Activated naive CD8-positive, alpha-beta T cell treated with anti-CD3 and anti-CD28 coated beads for 36 hours (primary cell): ENCODE measurements at regions not wholly inside any gene's neighbourhood (a gene's known extent, or its start where the extent isn't known, plus 50 kb on each side); places are given as distances from the start of the nearest gene placed in this dataset.

Source experiments
- DNase-seq: peaks from one replicate; pipeline ENCODE4 v3.0.0; 2021
- H3K27ac Mint-ChIP-seq: one replicate; pipeline ENCODE4 v1.8.0; 2022; ENCODE audit warnings: mild to moderate bottlenecking, moderate library complexity, mixed read lengths
- H3K27me3 Mint-ChIP-seq: one replicate; pipeline ENCODE4 v1.8.0; 2022; ENCODE audit warnings: mild to moderate bottlenecking, mixed read lengths
- H3K36me3 Mint-ChIP-seq: one replicate; pipeline ENCODE4 v1.8.0; 2021; ENCODE audit warnings: mild to moderate bottlenecking, mixed read lengths
- H3K4me1 Mint-ChIP-seq: one replicate; pipeline ENCODE4 v1.8.0; 2021; ENCODE audit warnings: mixed read lengths
- H3K4me3 Mint-ChIP-seq: one replicate; pipeline ENCODE4 v1.8.0; 2022; ENCODE audit warnings: mild to moderate bottlenecking, moderate library complexity, mixed read lengths
- H3K9me3 Mint-ChIP-seq: one replicate; pipeline ENCODE4 v1.8.0; 2022; ENCODE audit warnings: mixed read lengths

DNA sequence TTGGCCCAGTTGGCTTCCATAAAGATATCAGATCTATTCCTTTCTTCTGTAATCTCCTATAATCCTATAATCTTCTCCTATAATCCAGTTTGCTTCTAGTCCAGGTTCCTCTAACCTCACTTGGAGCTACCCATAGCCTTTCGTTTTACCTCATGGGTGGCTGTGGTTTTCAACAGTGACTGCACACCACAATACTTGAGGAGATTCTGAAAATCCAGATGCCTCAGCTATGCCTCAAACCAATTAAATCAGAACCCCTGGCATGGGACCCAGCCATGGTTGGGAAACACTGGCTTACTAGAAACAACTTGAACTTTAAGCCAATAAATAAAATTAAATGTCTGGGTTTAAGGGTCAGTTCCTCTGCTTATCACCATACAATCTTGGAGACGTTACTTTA lies 86.1 kb upstream of the NTRK3 start:
- Mint-ChIP-seq H3K4me3 (no peak overlapping the region), H3K9me3 (no peaks in the 10 kb centered on the region), H3K4me1 (no peaks in the 10 kb centered on the region), H3K27me3 (peaks cover 4% of the 10 kb centered on the region), H3K27ac (no peak overlapping the region), H3K36me3 (no peaks in the 10 kb centered on the region)
- DNase-seq = no peak

DNA sequence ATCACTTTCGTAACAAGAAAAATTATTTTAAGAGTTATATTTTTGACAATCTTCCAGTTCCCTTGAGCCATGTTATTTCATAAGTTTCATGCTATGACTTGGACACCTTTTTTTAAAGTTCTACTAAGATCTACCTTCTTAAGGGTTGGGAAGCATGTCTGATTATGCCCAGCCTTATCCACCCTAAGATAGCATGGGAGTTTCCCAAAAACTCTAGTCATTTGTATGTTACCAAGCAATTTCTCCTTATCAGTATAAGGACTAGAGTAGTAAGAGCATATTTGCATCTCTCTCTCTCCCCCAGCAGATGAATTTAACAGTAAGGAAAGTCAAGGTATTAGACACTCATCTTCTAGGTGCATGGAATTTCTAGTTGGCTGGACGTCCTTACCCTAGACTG lies 85.1 kb upstream of the NTRK3 start:
- Mint-ChIP-seq H3K9me3 (no peaks in the 10 kb centered on the region), H3K4me1 (no peaks in the 10 kb centered on the region), H3K27ac (no peak overlapping the region), H3K4me3 (no peak overlapping the region), H3K36me3 (no peaks in the 10 kb centered on the region), H3K27me3 (no peaks in the 10 kb centered on the region)
- DNase-seq = no peak

DNA sequence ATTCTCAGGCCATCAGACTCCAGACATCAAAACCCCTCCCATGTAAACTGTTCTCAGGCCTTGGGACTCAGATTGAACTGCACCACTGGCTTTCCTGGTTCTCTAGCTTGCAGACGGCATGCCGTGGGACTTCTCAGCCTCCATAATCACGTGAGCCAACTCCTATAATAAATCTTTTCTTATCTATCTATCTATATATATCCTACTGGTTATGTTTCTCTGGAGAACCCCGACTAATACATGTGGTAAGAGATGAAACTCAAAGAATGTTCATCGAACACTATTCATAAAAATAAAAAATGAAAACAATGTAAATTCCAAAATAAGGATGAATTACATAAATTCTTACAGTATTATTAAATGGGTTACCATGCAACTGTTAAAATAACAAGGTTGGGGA lies 84.5 kb upstream of the NTRK3 start:
- no peak for DNase-seq
- no peak overlapping the region for H3K27ac Mint-ChIP-seq
- H3K4me1 Mint-ChIP-seq = no peaks in the 10 kb centered on the region
- H3K36me3 Mint-ChIP-seq = no peaks in the 10 kb centered on the region
- peaks cover 3% of the 10 kb centered on the region for H3K27me3 Mint-ChIP-seq
- H3K4me3 Mint-ChIP-seq = no peak overlapping the region
- no peaks in the 10 kb centered on the region for H3K9me3 Mint-ChIP-seq

DNA sequence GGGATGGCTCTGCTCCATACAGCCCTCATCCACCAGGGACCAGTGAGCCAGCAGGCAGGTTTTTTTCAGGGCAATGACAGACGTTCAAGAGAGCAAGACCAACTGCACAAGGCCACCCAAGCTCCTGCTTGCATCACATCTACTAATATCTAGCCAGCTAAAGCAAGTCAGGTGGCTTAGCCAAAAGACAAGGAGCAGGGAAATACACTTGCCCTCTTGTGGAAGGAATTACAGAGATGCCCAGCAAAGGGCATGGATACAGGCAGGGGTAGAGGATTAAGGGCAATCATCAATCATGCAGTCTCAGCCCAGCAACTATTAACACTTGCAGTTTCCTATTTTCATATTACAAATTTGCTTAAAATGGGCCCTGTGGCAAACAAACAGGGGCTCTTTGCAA lies 81.5 kb upstream of the NTRK3 start:
- Mint-ChIP-seq H3K4me1 (no peaks in the 10 kb centered on the region), H3K27ac (no peak overlapping the region), H3K27me3 (peaks cover 6% of the 10 kb centered on the region), H3K4me3 (no peak overlapping the region), H3K9me3 (no peaks in the 10 kb centered on the region), H3K36me3 (no peaks in the 10 kb centered on the region)
- DNase-seq = no peak

DNA sequence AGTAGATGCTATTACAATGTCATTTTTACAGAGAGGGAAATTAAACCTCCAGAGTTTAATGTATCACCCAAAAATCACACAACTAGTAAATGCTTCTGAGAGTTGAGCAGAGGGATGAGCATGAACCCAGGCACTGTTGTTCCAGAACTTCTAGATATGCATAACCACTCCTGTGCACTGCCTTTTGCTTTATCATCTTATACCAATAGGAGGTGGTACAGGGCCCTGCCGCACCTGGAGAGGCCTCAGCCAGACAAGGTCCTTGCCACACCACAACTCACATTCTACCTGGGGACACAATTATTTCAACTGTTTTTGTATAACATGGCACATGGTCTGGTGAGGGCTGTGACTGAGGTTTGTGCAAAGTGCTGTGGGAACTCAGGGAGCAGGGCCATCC lies 78.5 kb upstream of the NTRK3 start:
- Mint-ChIP-seq H3K4me1 (no peaks in the 10 kb centered on the region), H3K27me3 (peaks cover 9% of the 10 kb centered on the region), H3K4me3 (no peak overlapping the region), H3K27ac (no peak overlapping the region), H3K36me3 (no peaks in the 10 kb centered on the region), H3K9me3 (no peaks in the 10 kb centered on the region)
- no peak for DNase-seq

DNA sequence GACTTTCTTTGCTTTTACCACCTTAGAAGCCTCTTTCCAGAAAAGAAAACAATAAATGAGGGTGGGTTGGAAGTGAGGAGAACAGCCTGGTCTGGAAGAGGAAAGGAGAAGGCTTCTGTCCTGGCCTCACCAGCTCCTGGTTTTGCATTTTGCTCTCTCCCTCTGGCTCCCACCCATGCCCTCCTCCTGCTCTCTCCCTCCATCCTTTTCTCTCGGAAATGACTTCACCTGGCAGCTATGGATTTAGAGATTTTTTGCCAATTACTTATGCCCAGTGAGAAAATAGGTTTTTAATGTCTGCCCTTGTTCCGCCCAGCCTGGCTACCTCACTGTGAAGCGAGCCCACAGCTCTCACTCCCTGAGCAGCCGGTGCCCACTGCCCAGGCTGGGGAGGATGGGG lies 77.9 kb upstream of the NTRK3 start:
- Mint-ChIP-seq H3K27ac (no peak overlapping the region), H3K9me3 (no peaks in the 10 kb centered on the region), H3K27me3 (peaks cover 9% of the 10 kb centered on the region), H3K4me3 (no peak overlapping the region), H3K36me3 (no peaks in the 10 kb centered on the region), H3K4me1 (no peaks in the 10 kb centered on the region)
- no peak for DNase-seq

DNA sequence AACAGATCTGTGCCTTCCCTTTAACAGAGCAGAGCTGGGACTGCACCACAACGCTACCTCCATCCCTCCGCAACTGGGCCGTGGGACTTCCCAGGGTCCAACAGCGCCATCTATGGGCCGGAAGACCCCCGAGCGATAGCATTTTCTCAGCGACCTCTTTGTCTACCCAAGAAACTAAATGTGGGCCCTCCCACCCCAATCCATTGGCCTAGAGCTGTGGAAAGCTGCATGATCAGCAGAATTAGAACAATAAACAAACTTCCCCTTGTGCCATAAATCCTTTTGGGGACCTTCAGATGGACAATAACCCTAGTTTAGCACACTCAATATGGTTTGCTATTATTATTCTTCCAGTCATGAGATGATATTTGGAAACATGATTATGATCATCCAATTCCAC lies 74.8 kb upstream of the NTRK3 start:
- Mint-ChIP-seq H3K4me3 (no peak overlapping the region), H3K4me1 (no peaks in the 10 kb centered on the region), H3K27ac (no peak overlapping the region), H3K27me3 (peaks cover 8% of the 10 kb centered on the region), H3K36me3 (no peaks in the 10 kb centered on the region), H3K9me3 (no peaks in the 10 kb centered on the region)
- DNase-seq = peak; percentile 55

DNA sequence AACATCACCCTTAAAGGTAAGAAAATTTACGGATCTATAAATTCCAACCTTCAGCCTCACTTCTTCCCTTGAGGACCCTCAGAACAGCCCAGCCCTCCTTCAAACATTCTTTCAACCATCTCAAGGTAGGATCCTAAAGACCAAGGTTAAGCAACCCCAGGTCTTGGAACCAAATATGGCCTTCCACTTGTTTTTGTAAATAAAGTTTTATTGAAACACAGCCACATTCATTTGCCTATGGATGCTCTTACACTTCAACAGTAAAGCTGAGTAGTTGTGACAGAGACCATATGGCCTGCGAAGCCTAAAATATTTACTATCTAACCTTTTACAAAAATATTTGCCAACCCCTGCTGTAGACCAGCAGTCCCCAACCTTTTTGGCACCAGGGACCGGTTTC lies 70.4 kb upstream of the NTRK3 start:
- Mint-ChIP-seq H3K27me3 (peaks cover 4% of the 10 kb centered on the region), H3K9me3 (no peaks in the 10 kb centered on the region), H3K4me3 (no peak overlapping the region), H3K4me1 (no peaks in the 10 kb centered on the region), H3K36me3 (no peaks in the 10 kb centered on the region), H3K27ac (no peak overlapping the region)
- no peak for DNase-seq

DNA sequence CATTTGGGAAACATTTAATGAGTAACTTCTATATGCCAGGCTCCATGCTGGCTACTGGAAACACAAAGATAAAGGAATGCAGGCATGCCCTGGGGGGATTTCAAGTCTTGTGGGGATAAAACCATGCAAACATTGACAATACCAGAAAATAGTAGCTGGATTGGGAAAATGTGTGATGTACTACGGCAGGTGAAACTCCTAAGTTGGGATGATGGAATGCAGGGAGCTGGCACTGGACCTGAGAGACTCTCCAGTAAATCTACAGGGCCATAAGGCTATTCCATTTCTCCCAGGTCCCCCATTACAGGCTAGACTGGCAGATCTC lies 68.2 kb upstream of the NTRK3 start:
- no peak overlapping the region for H3K4me3 Mint-ChIP-seq
- DNase-seq = no peak
- H3K36me3 Mint-ChIP-seq = no peaks in the 10 kb centered on the region
- H3K4me1 Mint-ChIP-seq = no peaks in the 10 kb centered on the region
- no peaks in the 10 kb centered on the region for H3K9me3 Mint-ChIP-seq
- peaks cover 11% of the 10 kb centered on the region for H3K27me3 Mint-ChIP-seq
- no peak overlapping the region for H3K27ac Mint-ChIP-seq

DNA sequence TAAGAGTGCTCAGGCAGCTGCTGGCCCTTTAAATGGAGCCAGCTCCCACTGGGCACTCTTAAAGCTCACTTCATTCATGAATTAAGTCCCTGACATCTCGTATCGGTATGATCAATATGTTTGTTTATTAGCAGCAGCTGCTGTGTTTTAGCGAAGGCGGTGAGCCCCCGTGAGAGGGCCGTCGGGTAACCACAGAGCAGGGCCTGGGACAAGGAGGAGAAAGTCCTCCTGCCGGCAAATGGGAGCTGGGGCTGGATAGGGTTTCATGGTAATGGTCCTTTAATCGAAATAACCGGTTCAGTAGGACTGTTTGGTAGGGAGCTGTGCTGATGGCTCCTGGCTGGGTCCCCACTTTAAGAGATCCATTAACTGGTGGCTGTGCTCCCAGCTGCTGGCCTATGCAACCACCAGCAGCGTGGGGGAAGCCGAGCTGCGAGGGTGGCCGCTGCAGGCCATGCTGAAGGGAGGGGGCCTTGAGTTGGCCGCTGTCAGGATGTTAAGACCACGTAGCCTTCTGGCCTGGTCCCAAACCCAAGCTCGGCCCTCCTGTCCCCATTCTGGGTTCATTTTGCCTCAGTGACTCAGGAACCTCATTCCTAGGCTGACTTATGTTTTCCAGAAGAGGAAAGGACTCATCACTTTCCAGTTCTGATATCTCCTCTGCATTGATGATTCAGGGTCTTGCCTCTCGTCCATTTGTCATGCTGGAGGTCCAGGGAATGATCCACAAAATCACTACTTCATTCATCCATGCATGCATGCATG lies 67.6 kb upstream of the NTRK3 start:
- H3K9me3 Mint-ChIP-seq = no peaks in the 10 kb centered on the region
- H3K36me3 Mint-ChIP-seq = no peaks in the 10 kb centered on the region

DNA sequence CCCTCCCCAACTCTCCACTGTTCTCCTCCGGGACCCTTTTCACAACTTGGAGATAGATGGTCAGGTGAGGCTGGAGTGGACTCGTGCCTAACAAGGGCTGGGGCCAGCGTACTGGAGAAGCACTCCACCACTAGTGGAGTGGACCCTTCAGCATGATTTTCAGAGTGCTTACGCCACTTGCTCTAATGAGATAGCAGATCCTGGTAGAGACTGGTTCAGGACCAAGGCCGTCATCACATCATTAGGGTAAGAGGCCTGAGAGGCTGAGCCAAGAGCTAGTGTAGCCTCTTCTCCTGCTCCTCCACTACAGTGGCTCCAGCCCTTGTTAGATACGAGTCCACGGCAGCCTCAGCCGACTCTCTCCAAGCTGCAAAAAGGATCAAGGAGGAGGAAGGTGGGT lies 66.9 kb upstream of the NTRK3 start:
- no peak for DNase-seq
- peaks cover 11% of the 10 kb centered on the region for H3K27me3 Mint-ChIP-seq
- H3K9me3 Mint-ChIP-seq = no peaks in the 10 kb centered on the region
- H3K4me1 Mint-ChIP-seq = no peaks in the 10 kb centered on the region
- no peak overlapping the region for H3K4me3 Mint-ChIP-seq
- no peaks in the 10 kb centered on the region for H3K36me3 Mint-ChIP-seq
- no peak overlapping the region for H3K27ac Mint-ChIP-seq

More for the DNA sequence above, 67.6 kb upstream of the NTRK3 start:
- Mint-ChIP-seq H3K27me3 (peaks cover 11% of the 10 kb centered on the region), H3K4me1 (no peaks in the 10 kb centered on the region), H3K27ac (no peak overlapping the region), H3K4me3 (no peak overlapping the region)
- DNase-seq = no peak

DNA sequence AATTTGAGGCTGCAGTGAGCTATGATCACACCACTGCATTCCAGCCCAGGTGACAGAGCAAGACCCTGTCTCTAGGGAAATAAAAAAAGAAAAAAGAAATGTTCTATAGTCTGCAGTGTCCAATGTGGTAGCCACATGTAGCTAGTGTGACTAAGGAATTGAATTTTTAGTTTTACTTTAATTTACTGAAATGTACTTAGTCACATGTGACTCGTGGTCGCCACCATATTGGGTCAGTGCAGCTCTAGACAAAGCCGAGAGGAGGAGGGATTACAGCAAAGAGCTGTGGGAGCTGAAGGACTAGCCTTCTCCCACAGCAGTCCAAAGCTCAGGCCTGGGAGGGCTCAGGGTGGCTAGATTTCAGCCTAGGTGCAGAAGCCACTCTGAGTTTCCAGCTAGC lies 65.9 kb upstream of the NTRK3 start:
- DNase-seq = no peak
- H3K27me3 Mint-ChIP-seq = peaks cover 11% of the 10 kb centered on the region
- no peak overlapping the region for H3K27ac Mint-ChIP-seq
- no peaks in the 10 kb centered on the region for H3K4me1 Mint-ChIP-seq
- H3K4me3 Mint-ChIP-seq = no peak overlapping the region
- no peaks in the 10 kb centered on the region for H3K9me3 Mint-ChIP-seq
- H3K36me3 Mint-ChIP-seq = no peaks in the 10 kb centered on the region

DNA sequence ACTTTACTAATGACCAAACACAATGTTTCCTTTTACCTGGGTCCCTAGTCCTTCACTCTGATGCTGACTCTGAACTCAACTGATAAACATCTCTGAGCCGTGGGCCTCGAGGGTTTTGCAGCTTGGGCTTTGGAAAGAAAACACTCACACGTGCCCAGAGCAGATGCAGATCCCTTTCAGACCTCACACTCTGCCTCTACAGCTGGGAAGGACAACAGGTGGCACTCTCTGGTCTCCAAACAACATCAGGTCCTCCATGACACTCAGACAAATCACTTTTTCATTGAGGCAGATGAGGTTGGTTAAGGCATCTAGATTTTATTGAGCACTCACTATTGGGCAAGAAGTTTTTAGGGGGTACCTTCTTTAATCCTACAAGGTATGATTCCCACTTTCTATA lies 64.7 kb upstream of the NTRK3 start:
- no peaks in the 10 kb centered on the region for H3K9me3 Mint-ChIP-seq
- DNase-seq = no peak
- H3K36me3 Mint-ChIP-seq = no peaks in the 10 kb centered on the region
- H3K4me1 Mint-ChIP-seq = no peaks in the 10 kb centered on the region
- no peak overlapping the region for H3K27ac Mint-ChIP-seq
- no peak overlapping the region for H3K4me3 Mint-ChIP-seq
- H3K27me3 Mint-ChIP-seq = peaks cover 10% of the 10 kb centered on the region

DNA sequence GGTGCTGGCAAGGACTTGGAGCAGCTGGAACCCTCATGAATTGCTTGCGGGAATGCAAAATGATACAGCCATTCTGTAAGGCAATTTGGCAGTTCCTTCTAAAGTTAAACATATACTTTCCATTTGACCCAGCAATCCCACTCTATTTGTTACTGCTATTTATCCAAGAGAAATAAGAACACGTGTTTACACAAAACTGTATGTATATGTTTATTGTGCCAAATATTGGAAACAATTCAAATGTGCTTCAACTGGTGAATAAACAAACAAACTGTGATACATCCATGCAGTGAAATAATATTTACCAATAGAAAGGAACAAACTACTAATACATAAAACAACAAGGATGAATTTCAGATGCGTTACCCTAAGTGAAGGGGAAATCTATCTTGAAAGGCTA lies 60.0 kb upstream of the NTRK3 start:
- no peak overlapping the region for H3K4me3 Mint-ChIP-seq

DNA sequence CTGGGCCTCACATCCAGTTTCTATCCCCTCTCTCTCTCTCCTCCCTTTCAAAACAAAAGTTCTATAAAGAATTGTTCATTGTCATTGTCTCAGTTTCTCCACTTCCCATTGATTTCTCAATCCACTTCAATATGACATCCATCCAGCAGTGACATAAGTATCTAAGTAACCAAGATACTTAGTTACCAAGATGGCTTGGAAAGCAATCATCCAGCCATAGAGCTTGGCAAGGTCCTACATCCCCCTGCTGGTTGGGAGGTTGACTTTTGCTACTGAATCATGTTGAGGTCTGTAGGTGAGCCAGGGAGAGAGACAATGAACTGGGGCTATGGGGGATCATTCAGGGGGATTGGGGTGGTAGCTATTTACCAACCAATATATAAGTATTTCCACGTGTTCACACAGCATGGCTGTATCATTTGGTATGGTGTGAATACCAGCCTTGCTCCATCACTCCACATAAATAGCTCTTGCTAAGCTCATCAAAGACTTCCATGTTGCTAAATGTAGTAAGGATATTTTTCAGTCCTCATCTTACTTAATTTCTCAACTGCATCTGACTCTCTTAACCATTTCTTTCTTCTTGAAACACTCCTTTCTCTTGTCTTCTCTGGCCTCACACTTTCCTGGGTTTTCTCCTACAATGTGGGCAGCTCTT lies 58.8 kb upstream of the NTRK3 start:
- H3K4me1 Mint-ChIP-seq = no peaks in the 10 kb centered on the region
- H3K27ac Mint-ChIP-seq = no peak overlapping the region
- peaks cover 4% of the 10 kb centered on the region for H3K9me3 Mint-ChIP-seq
- H3K36me3 Mint-ChIP-seq = no peaks in the 10 kb centered on the region
- H3K4me3 Mint-ChIP-seq = no peak overlapping the region
- DNase-seq = no peak
- H3K27me3 Mint-ChIP-seq = peaks cover 3% of the 10 kb centered on the region

More for the DNA sequence above, 60.0 kb upstream of the NTRK3 start:
- H3K27me3 Mint-ChIP-seq = peaks cover 10% of the 10 kb centered on the region
- H3K4me1 Mint-ChIP-seq = no peaks in the 10 kb centered on the region
- peaks cover 4% of the 10 kb centered on the region for H3K9me3 Mint-ChIP-seq
- no peaks in the 10 kb centered on the region for H3K36me3 Mint-ChIP-seq
- no peak overlapping the region for H3K27ac Mint-ChIP-seq
- DNase-seq = no peak

DNA sequence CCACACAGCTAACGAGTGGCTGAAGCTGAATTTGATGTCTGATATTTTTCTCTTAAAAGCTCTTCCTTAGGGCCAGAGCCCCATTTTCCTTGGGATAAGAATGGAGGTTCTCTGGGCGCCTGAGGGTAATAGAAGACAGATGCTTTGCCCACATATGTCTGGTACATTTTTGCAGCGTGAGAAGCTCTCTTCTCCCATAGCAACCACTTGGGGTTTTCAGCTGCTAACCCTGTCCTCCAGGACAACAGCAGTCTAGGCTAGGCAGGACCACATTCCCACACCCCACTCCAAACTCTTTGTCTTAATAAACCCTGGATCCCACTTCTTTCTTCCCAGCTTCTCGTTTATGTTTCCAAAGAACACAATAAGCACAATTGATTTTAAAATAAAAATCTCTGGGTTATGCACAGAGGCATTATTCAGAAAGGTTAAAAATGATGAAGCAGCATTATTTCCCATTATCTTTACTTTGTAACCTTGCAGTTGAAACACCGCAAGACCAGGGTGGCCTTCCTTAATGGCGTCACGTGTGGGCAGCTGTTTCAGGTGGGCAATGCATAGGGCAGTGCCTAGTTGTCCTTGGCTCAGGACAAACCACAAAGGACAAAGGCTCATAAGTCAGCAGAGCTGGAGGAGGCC lies 56.5 kb upstream of the NTRK3 start:
- peaks cover 10% of the 10 kb centered on the region for H3K27me3 Mint-ChIP-seq
- H3K4me1 Mint-ChIP-seq = no peaks in the 10 kb centered on the region
- DNase-seq = no peak
- no peak overlapping the region for H3K4me3 Mint-ChIP-seq
- no peak overlapping the region for H3K27ac Mint-ChIP-seq
- H3K36me3 Mint-ChIP-seq = no peaks in the 10 kb centered on the region
- peaks cover 4% of the 10 kb centered on the region for H3K9me3 Mint-ChIP-seq
